H1 (cell line): ENCODE measurements at regions not wholly inside any gene's neighbourhood (a gene's known extent, or its start where the extent isn't known, plus 50 kb on each side); places are given as distances from the start of the nearest gene placed in this dataset.

Experiments
- CHD7 ChIP-seq: fragments of 300-600 bp; sonication (generic); IDR thresholded peaks from 2 replicates; pipeline ENCODE4 v1.7.1; 2012; ENCODE audit warnings: low read length, moderate library complexity, mild to moderate bottlenecking, inconsistent platforms; ENCODE audit not compliant: insufficient replicate concordance
- CTCF ChIP-seq, 3 experiments: IDR thresholded peaks; 1 replicate in 2 of 3; 2 replicates in 1 of 3; pipeline versions ENCODE4 v1.5.1 to v1.6.1; 2011; ENCODE audit warnings: low read length in 3 of 3, mild to moderate bottlenecking in 3 of 3, inconsistent platforms in 2 of 3, low read depth in 1 of 3, moderate library complexity in 1 of 3; ENCODE audit not compliant: insufficient read depth in 1 of 3; ENCODE audit errors: control extremely low read depth in 1 of 3
- GTF2F1 ChIP-seq: IDR thresholded peaks from 2 replicates; pipeline ENCODE4 v1.6.1; 2012; ENCODE audit warnings: low read depth, low read length, improper control_type of control experiment, borderline replicate concordance
- HDAC2 ChIP-seq, 2 experiments: fragments of 300-600 bp in 1 of 2; sonication (generic) in 1 of 2; IDR thresholded peaks; 2 replicates each; pipeline ENCODE4 v1.6.1; 2011 to 2012; ENCODE audit warnings: low read depth in 2 of 2, low read length in 2 of 2, mild to moderate bottlenecking in 2 of 2, moderate library complexity in 2 of 2, borderline replicate concordance in 1 of 2, inconsistent platforms in 1 of 2
- POLR2AphosphoS5 ChIP-seq: IDR thresholded peaks from 2 replicates; pipeline ENCODE4 v1.6.1; 2011; ENCODE audit warnings: low read depth, low read length
- SP2 ChIP-seq: IDR thresholded peaks from 2 replicates; pipeline ENCODE4 v1.6.1; 2012; ENCODE audit warnings: mild to moderate bottlenecking, low read length, inconsistent platforms

DNA sequence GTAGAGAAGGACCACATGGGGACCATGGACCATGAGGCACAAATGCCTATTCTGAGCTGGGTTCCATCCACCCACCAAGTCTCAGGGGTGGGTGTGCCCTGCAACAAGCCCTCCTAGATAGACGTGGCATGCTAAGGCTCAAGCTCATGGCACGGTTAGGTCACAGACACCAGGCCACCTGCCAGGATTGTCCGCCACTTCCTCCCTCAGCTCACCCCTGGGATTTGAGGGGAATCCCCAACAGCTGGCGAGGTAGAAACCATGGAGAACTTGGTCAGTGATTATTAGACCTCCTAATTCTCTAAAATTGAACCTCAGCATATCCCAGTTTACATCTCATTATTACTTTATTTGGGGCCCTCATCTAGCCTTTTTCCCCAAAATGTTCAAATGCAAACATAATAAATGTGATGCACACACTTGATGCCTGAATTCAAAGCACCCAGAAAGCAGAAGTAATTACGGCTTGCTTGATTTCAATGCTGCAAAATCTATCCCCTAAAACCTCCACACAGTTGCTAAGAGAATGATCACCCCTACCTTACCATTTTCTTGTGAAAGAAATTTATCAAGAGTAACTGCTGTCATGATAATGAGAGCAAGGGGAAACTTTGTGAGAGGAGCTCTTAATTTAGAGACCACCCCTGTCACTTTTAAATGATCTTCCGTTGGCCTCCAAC, 366.6 kb upstream of the PFKP start:
- TF ChIP-seq CTCF (IDR thresholded peaks at IDR 0.05; ENCODE audit: control extremely low read depth in 1 of 3, insufficient read depth in 1 of 3, low read depth in 1 of 3, low read length in 3 of 3) (no peak), GTF2F1 (no peak), POLR2AphosphoS5 (no peak), SP2 (no peak), HDAC2 (IDR thresholded peaks at IDR 0.05; ENCODE audit: borderline replicate concordance in 1 of 2, low read depth in 2 of 2, low read length in 2 of 2) (no peak), CHD7 (no peak)
